IMR-90 (cell line): ENCODE measurements at regions not wholly inside any gene's neighbourhood (a gene's known extent, or its start where the extent isn't known, plus 50 kb on each side); places are given as distances from the start of the nearest gene placed in this dataset.

Experiments
- CTCF ChIP-seq: conservative IDR thresholded peaks from 2 replicates; pipeline ENCODE4 v1.5.1; 2012; ENCODE audit warnings: mild to moderate bottlenecking, low read depth, low read length, improper control_type of control experiment
- SMC3 ChIP-seq: fragments of 150-350 bp; IDR thresholded peaks from 2 replicates; pipeline ENCODE4 v1.6.1; 2016; ENCODE audit warnings: low read depth, mild to moderate bottlenecking, antibody characterized with exemption, low read length, moderate library complexity

DNA sequence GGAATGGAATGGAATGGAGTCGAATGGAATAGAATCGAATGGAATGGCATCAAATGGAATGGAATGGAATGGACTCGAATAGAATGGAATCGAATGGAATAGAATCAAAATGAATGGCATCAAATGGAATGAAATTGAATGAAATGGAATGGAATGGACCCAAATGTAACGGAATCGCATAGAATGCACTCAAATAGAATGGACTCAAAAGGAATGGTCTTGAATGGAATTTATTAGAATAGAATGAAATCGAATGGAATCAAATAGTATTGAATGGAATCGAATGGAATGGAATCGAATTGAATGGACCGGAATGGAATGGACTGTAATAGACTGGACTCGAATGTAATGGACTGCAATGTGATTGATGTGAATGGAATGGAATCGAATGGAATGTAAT is 501.4 kb upstream of the WSB1 start:
- TF ChIP-seq SMC3 (no peak), CTCF (no peak)
